ENCODE measurements at regions not wholly inside any gene's neighbourhood (a gene's known extent, or its start where the extent isn't known, plus 50 kb on each side); places are given as distances from the start of the nearest gene placed in this dataset.

- DNase-seq: no peak
- H3K27me3 ChIP-seq: no peaks in the 10 kb centered on the region
- intact Hi-C loops (cut with DNase I): no loop called here
- no peak overlapping the region for H3K27ac ChIP-seq
- no peaks in the 10 kb centered on the region for H3K9me3 ChIP-seq
- WGBS (ENCODE audit: insufficient coverage, low coverage, low lambda C conversion rate, missing lambda C conversion rate): 19% methylated on average over 2 of the region's 2 CpGs
- no peaks in the 10 kb centered on the region for H3K4me1 ChIP-seq
- H3K36me3 ChIP-seq: no peaks in the 10 kb centered on the region
- peak; percentile 38 to 55 (median 46) for TF ChIP-seq CTCF (IDR thresholded peaks at IDR 0.05)
- TF ChIP-seq POLR2A (IDR thresholded peaks at IDR 0.05): no peak
- no peak overlapping the region for H3K4me3 ChIP-seq
- ATAC-seq: no peak
Measured at GRCh38 chr18:70450426-70451253, 161.8 kb downstream of the SOCS6 start.

- no peaks in the 10 kb centered on the region for H3K4me1 ChIP-seq
- H3K27ac ChIP-seq: no peak overlapping the region
- no peaks in the 10 kb centered on the region for H3K36me3 ChIP-seq
- 33% methylated on average over 3 of the region's 3 CpGs for WGBS (ENCODE audit: insufficient coverage, low coverage, low lambda C conversion rate, missing lambda C conversion rate)
- TF ChIP-seq CTCF (IDR thresholded peaks at IDR 0.05) (no peak), POLR2A (IDR thresholded peaks at IDR 0.05) (no peak)
- H3K4me3 ChIP-seq: no peak overlapping the region
- H3K9me3 ChIP-seq: peaks cover 0 to 5% (median 0%) of the 10 kb centered on the region in 4 donors
- DNase-seq: no peak
- no peak for ATAC-seq
- no peaks in the 10 kb centered on the region for H3K27me3 ChIP-seq
- intact Hi-C loops (cut with DNase I): no loop called here
Measured at GRCh38 chr18:70448588-70448987, 159.7 kb downstream of the SOCS6 start.

GRCh38 chr18:70446063-70446462 lies 157.2 kb downstream of the SOCS6 start:
- Histone ChIP-seq H3K36me3 (no peaks in the 10 kb centered on the region), H3K27me3 (no peaks in the 10 kb centered on the region), H3K4me1 (no peaks in the 10 kb centered on the region), H3K4me3 (no peak overlapping the region), H3K9me3 (peaks cover 0 to 7% (median 1%) of the 10 kb centered on the region in 4 donors), H3K27ac (no peak overlapping the region)
- no peak for DNase-seq
- WGBS (ENCODE audit: insufficient coverage, low coverage, low lambda C conversion rate, missing lambda C conversion rate): 74% methylated on average over 3 of the region's 3 CpGs
- intact Hi-C loops (cut with DNase I): no loop called here
- TF ChIP-seq POLR2A (IDR thresholded peaks at IDR 0.05): no peak
- no peak for TF ChIP-seq CTCF (IDR thresholded peaks at IDR 0.05)
- ATAC-seq: no peak

GRCh38 chr18:70442933-70443332 lies 154.1 kb downstream of the SOCS6 start:
- intact Hi-C loops (cut with DNase I): no loop called here
- WGBS (ENCODE audit: insufficient coverage, low coverage, low lambda C conversion rate, missing lambda C conversion rate): 74% methylated on average over 5 of the region's 5 CpGs
- TF ChIP-seq CTCF (IDR thresholded peaks at IDR 0.05): no peak
- no peak for TF ChIP-seq POLR2A (IDR thresholded peaks at IDR 0.05)
- Histone ChIP-seq H3K36me3 (no peaks in the 10 kb centered on the region), H3K9me3 (peaks cover 0 to 7% (median 1%) of the 10 kb centered on the region in 4 donors), H3K27ac (no peak overlapping the region), H3K4me3 (no peak overlapping the region), H3K4me1 (no peaks in the 10 kb centered on the region), H3K27me3 (no peaks in the 10 kb centered on the region)
- DNase-seq (no peak), ATAC-seq (no peak)

Measured in right lobe of liver (tissue), 6 donors.